ENCODE measurements at regions not wholly inside any gene's neighbourhood (a gene's known extent, or its start where the extent isn't known, plus 50 kb on each side); places are given as distances from the start of the nearest gene placed in this dataset.

GRCh38 chr12:98123021-98123461, 392.3 kb upstream of the TMPO start:
- TF ChIP-seq CTCF (IDR thresholded peaks at IDR 0.05) (no peak), POLR2A (IDR thresholded peaks at IDR 0.05) (no peak), EP300 (IDR thresholded peaks at IDR 0.05) (no peak)

All from tibial nerve (tissue), 4 donors.